ENCODE measurements at regions not wholly inside any gene's neighbourhood (a gene's known extent, or its start where the extent isn't known, plus 50 kb on each side); places are given as distances from the start of the nearest gene placed in this dataset.

- TF ChIP-seq CBX3 (IDR thresholded peaks at IDR 0.05; ENCODE audit: low read depth) (no peak), CTCF (IDR thresholded peaks at IDR 0.05 in 2 of 3, conservative IDR thresholded peaks at IDR 0.05 in 1 of 3; ENCODE audit: borderline replicate concordance in 1 of 3, insufficient read depth in 1 of 3, low read depth in 2 of 3, low read length in 2 of 3) (no peak), EZH2 (IDR thresholded peaks at IDR 0.05) (no peak), SP1 (IDR thresholded peaks at IDR 0.05; ENCODE audit: low read depth) (no peak), CEBPB (IDR thresholded peaks at IDR 0.05; ENCODE audit: low read depth) (no peak), POLR2AphosphoS5 (IDR thresholded peaks at IDR 0.05; ENCODE audit: low read depth, low read length) (no peak), ZBTB33 (IDR thresholded peaks at IDR 0.05; ENCODE audit: extremely low read depth, insufficient replicate concordance, low read length) (no peak), FOSL1 (IDR thresholded peaks at IDR 0.05; ENCODE audit: low read depth) (no peak), EZH2phosphoT487 (IDR thresholded peaks at IDR 0.05; ENCODE audit: borderline replicate concordance) (no peak)
These were observed 86.6 kb upstream of the UNC5B start (continued) for GRCh38 chr10:71125749-71126107.

GRCh38 chr10:71126432-71126831 is 85.9 kb upstream of the UNC5B start:
- TF ChIP-seq ATF3 (IDR thresholded peaks at IDR 0.05), result no peak
- no peak for TF ChIP-seq ZNF274 (IDR thresholded peaks at IDR 0.05; ENCODE audit: low read depth, low read length)
- no peak for TF ChIP-seq MAX (IDR thresholded peaks at IDR 0.05)
- no peak for TF ChIP-seq RAD21 (IDR thresholded peaks at IDR 0.05; ENCODE audit: low read depth)
- Histone ChIP-seq H3K9me2 (ENCODE audit: insufficient read depth) (no peaks in the 10 kb centered on the region), H3K9me3 (ENCODE audit: control insufficient read depth in 1 of 2, insufficient read depth in 1 of 2, low read depth in 1 of 2, low read length in 2 of 2) (no peaks in the 10 kb centered on the region), H3K79me2 (ENCODE audit: insufficient read depth, low read length) (no peaks in the 10 kb centered on the region), H3K4me2 (ENCODE audit: low read length) (no peak overlapping the region), H2AFZ (ENCODE audit: low read depth, low read length, poor library complexity, severe bottlenecking) (no peak overlapping the region), H3K27ac (ENCODE audit: low read depth, low read length) (no peak overlapping the region), H4K20me1 (ENCODE audit: insufficient read depth) (no peaks in the 10 kb centered on the region), H3K4me1 (ENCODE audit: control insufficient read depth in 1 of 2, insufficient read depth in 2 of 2, low read length in 2 of 2) (peaks cover 0 to 8% of the 10 kb centered on the region in 2 experiments; a peak in 1 of 4 replicates), H3K9ac (ENCODE audit: low read length) (no peak overlapping the region), H3K36me3 (ENCODE audit: control insufficient read depth in 1 of 2, insufficient read depth in 2 of 2, low read length in 2 of 2) (no peaks in the 10 kb centered on the region), H3K27me3 (ENCODE audit: insufficient read depth, low read length) (peaks cover 7% of the 10 kb centered on the region; the same call in 1 of the 2 replicates), H3K4me3 (replicated peaks in 1 of 2; ENCODE audit: low read depth in 1 of 2, low read length in 2 of 2) (no peak overlapping the region)
- DNase-seq (ENCODE audit: low read depth, low spot score) (no peak), ATAC-seq (no peak)
- BruUV-seq (replicated peaks), result no TSS peak
- RAD21 ChIA-PET (ENCODE audit: low non-redundant PET in 1 of 2, low total read pairs in 2 of 2, uncharacterized antibody in 2 of 2, unreplicated experiment in 2 of 2), result no interaction called here
- POLR2A ChIA-PET, result no interaction called here
- intact Hi-C loops (cut with micrococcal nuclease), result no loop called here
- CTCF ChIA-PET, result no interaction called here

Measured in HCT116 (cell line).